H9 (cell line): ENCODE measurements at regions not wholly inside any gene's neighbourhood (a gene's known extent, or its start where the extent isn't known, plus 50 kb on each side); places are given as distances from the start of the nearest gene placed in this dataset.

ENCODE experiments used
- DNase-seq: peaks from one replicate; pipeline ENCODE4 v3.0.0-alpha.2; 2017
- H2AFZ ChIP-seq: one replicate; pipeline ENCODE4 v1.6.1; 2013; ENCODE audit warnings: mild to moderate bottlenecking, low read length, control low read depth, moderate library complexity
- H2AK5ac ChIP-seq: 2 replicates; pipeline ENCODE4 v1.6.1; 2013; ENCODE audit warnings: low read length, control low read depth, mixed read lengths; ENCODE audit not compliant: insufficient read length
- H2BK120ac ChIP-seq: one replicate; pipeline ENCODE4 v1.6.1; 2013; ENCODE audit warnings: low read depth, mild to moderate bottlenecking, low read length, control low read depth, inconsistent platforms; ENCODE audit not compliant: poor library complexity, severe bottlenecking
- H2BK12ac ChIP-seq: 2 replicates; pipeline ENCODE4 v1.6.1; 2013; ENCODE audit warnings: low read length, control low read depth, mixed read lengths, low read depth; ENCODE audit not compliant: insufficient read length
- H2BK15ac ChIP-seq: 2 replicates; pipeline ENCODE4 v1.6.1; 2013; ENCODE audit warnings: low read depth, low read length, control low read depth
- H2BK20ac ChIP-seq: one replicate; pipeline ENCODE4 v1.6.1; 2013; ENCODE audit warnings: low read depth, mild to moderate bottlenecking, low read length, control low read depth, inconsistent platforms; ENCODE audit not compliant: poor library complexity, severe bottlenecking
- H2BK5ac ChIP-seq: 2 replicates; pipeline ENCODE4 v1.6.1; 2013; ENCODE audit warnings: low read length, control low read depth, mixed read lengths; ENCODE audit not compliant: insufficient read length
- H3K14ac ChIP-seq: 2 replicates; pipeline ENCODE4 v1.6.1; 2013; ENCODE audit warnings: low read length, control low read depth; ENCODE audit not compliant: insufficient read depth
- H3K18ac ChIP-seq: 2 replicates; pipeline ENCODE4 v1.6.1; 2013; ENCODE audit warnings: low read depth, mild to moderate bottlenecking, mixed read lengths, low read length, control low read depth; ENCODE audit not compliant: insufficient read length
- H3K23ac ChIP-seq: 2 replicates; pipeline ENCODE4 v1.6.1; 2013; ENCODE audit warnings: low read length, control low read depth, mixed read lengths, low read depth; ENCODE audit not compliant: insufficient read length
- H3K23me2 ChIP-seq: 2 replicates; pipeline ENCODE4 v1.6.1; 2013; ENCODE audit warnings: low read depth, mild to moderate bottlenecking, mixed read lengths, low read length, control low read depth; ENCODE audit not compliant: insufficient read length, poor library complexity, severe bottlenecking
- H3K27ac ChIP-seq: 2 replicates; pipeline ENCODE4 v1.5.1; 2013; ENCODE audit warnings: low read length, control low read depth, mixed read lengths, low read depth; ENCODE audit not compliant: insufficient read length
- H3K27me3 ChIP-seq: 2 replicates; pipeline ENCODE4 v1.6.1; 2013; ENCODE audit warnings: low read length, control low read depth, inconsistent platforms; ENCODE audit not compliant: insufficient read depth
- H3K4ac ChIP-seq: 2 replicates; pipeline ENCODE4 v1.6.1; 2013; ENCODE audit warnings: low read depth, mild to moderate bottlenecking, control low read depth, inconsistent platforms, low read length, moderate library complexity
- H3K4me1 ChIP-seq: 2 replicates; pipeline ENCODE4 v1.6.1; 2013; ENCODE audit warnings: low read length, control low read depth, inconsistent platforms; ENCODE audit not compliant: insufficient read depth
- H3K4me2 ChIP-seq: 2 replicates; pipeline ENCODE4 v1.6.1; 2013; ENCODE audit warnings: low read length, control low read depth, mixed read lengths; ENCODE audit not compliant: insufficient read length, insufficient read depth
- H3K56ac ChIP-seq: 2 replicates; pipeline ENCODE4 v1.6.1; 2013; ENCODE audit warnings: low read depth, mild to moderate bottlenecking, mixed read lengths, low read length, control low read depth; ENCODE audit not compliant: insufficient read length
- H3K79me1 ChIP-seq: 2 replicates; pipeline ENCODE4 v1.6.1; 2013; ENCODE audit warnings: low read depth, mild to moderate bottlenecking, moderate library complexity, low read length, control low read depth, inconsistent platforms; ENCODE audit not compliant: insufficient read depth, poor library complexity, severe bottlenecking
- H3K79me2 ChIP-seq: 2 replicates; pipeline ENCODE4 v1.6.1; 2013; ENCODE audit warnings: low read length, control low read depth, inconsistent platforms; ENCODE audit not compliant: insufficient read depth
- H3K9ac ChIP-seq: 2 replicates; pipeline ENCODE4 v1.6.1; 2013; ENCODE audit warnings: low read length, control low read depth, mixed read lengths; ENCODE audit not compliant: insufficient read length; ENCODE audit errors: extremely low read depth
- H3K9me3 ChIP-seq: one replicate; pipeline ENCODE4 v1.6.1; 2013; ENCODE audit warnings: low read depth, low read length, inconsistent platforms; ENCODE audit not compliant: control insufficient read depth
- H3T11ph ChIP-seq: one replicate; pipeline ENCODE4 v1.6.1; 2013; ENCODE audit warnings: mild to moderate bottlenecking, low read length, control low read depth, inconsistent platforms
- H4K20me1 ChIP-seq: one replicate; pipeline ENCODE4 v1.6.1; 2013; ENCODE audit not compliant: control insufficient read depth, insufficient read length, insufficient read depth
- H4K5ac ChIP-seq: 2 replicates; pipeline ENCODE4 v1.6.1; 2013; ENCODE audit warnings: low read depth, mild to moderate bottlenecking, mixed read lengths, low read length, control low read depth; ENCODE audit not compliant: insufficient read length
- H4K8ac ChIP-seq: replicated peaks from 2 replicates; pipeline ENCODE4 v1.6.1; 2013; ENCODE audit warnings: low read length, control low read depth, mixed read lengths, low read depth; ENCODE audit not compliant: insufficient read length
- H4K91ac ChIP-seq: 2 replicates; pipeline ENCODE4 v1.6.1; 2013; ENCODE audit warnings: low read depth, mild to moderate bottlenecking, moderate library complexity, mixed read lengths, low read length, control low read depth; ENCODE audit not compliant: insufficient read length
- H3K27ac Mint-ChIP-seq, 3 experiments: 2 replicates in 2 of 3; 3 replicates in 1 of 3; pipeline ENCODE4 v1.8.0; 2020 to 2021; ENCODE audit warnings: mixed read lengths in 3 of 3, mild to moderate bottlenecking in 1 of 3, moderate library complexity in 1 of 3
- H3K27me3 Mint-ChIP-seq: 2 replicates; pipeline ENCODE4 v1.8.0; 2021; ENCODE audit warnings: low read depth, mild to moderate bottlenecking, moderate library complexity, mixed read lengths
- H3K36me3 Mint-ChIP-seq, 3 experiments: 2 replicates in 2 of 3; 3 replicates in 1 of 3; pipeline ENCODE4 v1.8.0; 2020 to 2021; ENCODE audit warnings: low read depth in 3 of 3, mixed read lengths in 3 of 3; ENCODE audit not compliant: insufficient read depth in 1 of 3
- H3K4me1 Mint-ChIP-seq, 2 experiments: 2 replicates each; pipeline ENCODE4 v1.8.0; 2020; ENCODE audit warnings: mixed read lengths in 2 of 2
- H3K4me3 Mint-ChIP-seq, 2 experiments: 2 replicates in 1 of 2; 3 replicates in 1 of 2; pipeline ENCODE4 v1.8.0; 2020 to 2021; ENCODE audit warnings: mild to moderate bottlenecking in 2 of 2, mixed read lengths in 2 of 2, moderate library complexity in 1 of 2
- H3K9me3 Mint-ChIP-seq, 2 experiments: 2 replicates in 1 of 2; 3 replicates in 1 of 2; pipeline ENCODE4 v1.8.0; 2020; ENCODE audit warnings: mild to moderate bottlenecking in 2 of 2, mixed read lengths in 2 of 2, moderate library complexity in 1 of 2
- TF ChIP-seq, protein P1 (sequence below): fragments of 200-600 bp; sonication (generic); conservative IDR thresholded peaks from 3 replicates; pipeline ENCODE4 v1.8.0; 2021; ENCODE audit warnings: antibody characterized with exemption, mild to moderate bottlenecking

DNA sequence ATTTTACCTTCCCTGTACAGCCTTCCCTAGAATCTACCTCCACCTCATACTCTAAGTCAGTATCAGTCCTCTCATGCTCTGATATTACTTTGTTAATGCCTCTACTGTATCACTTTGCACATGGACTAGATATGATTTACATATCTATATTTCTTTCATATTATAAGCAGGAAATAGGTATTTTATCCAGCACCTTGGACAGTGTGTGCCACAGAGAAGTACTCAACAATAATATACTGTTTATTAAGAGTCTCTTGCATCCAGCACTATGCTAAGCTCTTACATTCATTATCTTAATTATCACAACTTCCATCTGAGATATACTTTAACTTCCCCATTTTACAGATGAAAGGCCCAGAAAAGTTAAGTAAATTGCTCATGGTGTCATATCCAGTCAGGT lies 247.9 kb upstream of the DAB1 start:
- Histone ChIP-seq H2BK12ac (no peak overlapping the region), H2AK5ac (no peak overlapping the region), H3K23ac (no peak overlapping the region), H3K27ac (no peak overlapping the region), H2BK120ac (no peak overlapping the region), H3K4me1 (no peaks in the 10 kb centered on the region), H3K23me2 (no peaks in the 10 kb centered on the region), H3K79me1 (no peaks in the 10 kb centered on the region), H3K79me2 (no peaks in the 10 kb centered on the region), H4K91ac (no peak overlapping the region), H2AFZ (no peak overlapping the region), H3K56ac (no peak overlapping the region), H3T11ph (no peak overlapping the region), H3K9me3 (no peaks in the 10 kb centered on the region), H2BK20ac (no peak overlapping the region), H2BK15ac (no peak overlapping the region), H3K27me3 (no peaks in the 10 kb centered on the region; the same call in 1 of the 2 replicates), H3K18ac (no peak overlapping the region), H4K8ac (no peak overlapping the region), H3K4me2 (no peak overlapping the region), H4K20me1 (no peaks in the 10 kb centered on the region), H3K4ac (no peak overlapping the region), H2BK5ac (no peak overlapping the region), H3K9ac (no peak overlapping the region), H3K14ac (no peak overlapping the region), H4K5ac (no peak overlapping the region)
- H3K27ac Mint-ChIP-seq: no peak overlapping the region
- H3K27me3 Mint-ChIP-seq: peaks cover 7% of the 10 kb centered on the region
- TF ChIP-seq, protein P1, sequence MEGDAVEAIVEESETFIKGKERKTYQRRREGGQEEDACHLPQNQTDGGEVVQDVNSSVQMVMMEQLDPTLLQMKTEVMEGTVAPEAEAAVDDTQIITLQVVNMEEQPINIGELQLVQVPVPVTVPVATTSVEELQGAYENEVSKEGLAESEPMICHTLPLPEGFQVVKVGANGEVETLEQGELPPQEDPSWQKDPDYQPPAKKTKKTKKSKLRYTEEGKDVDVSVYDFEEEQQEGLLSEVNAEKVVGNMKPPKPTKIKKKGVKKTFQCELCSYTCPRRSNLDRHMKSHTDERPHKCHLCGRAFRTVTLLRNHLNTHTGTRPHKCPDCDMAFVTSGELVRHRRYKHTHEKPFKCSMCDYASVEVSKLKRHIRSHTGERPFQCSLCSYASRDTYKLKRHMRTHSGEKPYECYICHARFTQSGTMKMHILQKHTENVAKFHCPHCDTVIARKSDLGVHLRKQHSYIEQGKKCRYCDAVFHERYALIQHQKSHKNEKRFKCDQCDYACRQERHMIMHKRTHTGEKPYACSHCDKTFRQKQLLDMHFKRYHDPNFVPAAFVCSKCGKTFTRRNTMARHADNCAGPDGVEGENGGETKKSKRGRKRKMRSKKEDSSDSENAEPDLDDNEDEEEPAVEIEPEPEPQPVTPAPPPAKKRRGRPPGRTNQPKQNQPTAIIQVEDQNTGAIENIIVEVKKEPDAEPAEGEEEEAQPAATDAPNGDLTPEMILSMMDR: no peak
- peaks cover 0 to 4% (median 0%) of the 10 kb centered on the region in 3 experiments; a peak in 1 of 7 replicates for H3K36me3 Mint-ChIP-seq
- H3K4me1 Mint-ChIP-seq: no peaks in the 10 kb centered on the region
- H3K4me3 Mint-ChIP-seq: no peak overlapping the region
- no peak for DNase-seq
- peaks cover 0 to 3% of the 10 kb centered on the region in 2 experiments; a peak in 1 of 5 replicates for H3K9me3 Mint-ChIP-seq
